ENCODE measurements at regions not wholly inside any gene's neighbourhood (a gene's known extent, or its start where the extent isn't known, plus 50 kb on each side); places are given as distances from the start of the nearest gene placed in this dataset.

DNA sequence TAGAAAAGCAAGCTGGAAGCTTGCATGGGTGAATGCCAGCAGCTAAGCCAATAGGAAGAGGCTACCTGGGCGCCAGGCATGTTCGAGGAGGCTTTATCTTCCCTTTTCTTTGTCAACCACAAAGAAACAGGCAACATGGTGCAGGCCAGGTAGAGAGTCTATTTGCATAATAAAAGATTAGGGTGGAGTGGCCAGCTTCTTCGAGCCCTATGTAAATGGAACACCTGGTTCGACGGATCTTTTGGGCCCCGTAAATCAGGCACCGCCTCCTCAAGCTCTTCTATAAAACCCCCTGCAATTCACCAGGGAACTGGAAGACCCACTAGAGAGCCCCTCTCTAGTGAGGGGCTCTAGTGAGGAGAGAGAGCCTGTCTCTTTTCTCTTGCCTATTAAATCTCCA is 1106.2 kb upstream of the CELF2 start:
- H3K4me2 ChIP-seq (ENCODE audit: low read length), result no peak overlapping the region

DNA sequence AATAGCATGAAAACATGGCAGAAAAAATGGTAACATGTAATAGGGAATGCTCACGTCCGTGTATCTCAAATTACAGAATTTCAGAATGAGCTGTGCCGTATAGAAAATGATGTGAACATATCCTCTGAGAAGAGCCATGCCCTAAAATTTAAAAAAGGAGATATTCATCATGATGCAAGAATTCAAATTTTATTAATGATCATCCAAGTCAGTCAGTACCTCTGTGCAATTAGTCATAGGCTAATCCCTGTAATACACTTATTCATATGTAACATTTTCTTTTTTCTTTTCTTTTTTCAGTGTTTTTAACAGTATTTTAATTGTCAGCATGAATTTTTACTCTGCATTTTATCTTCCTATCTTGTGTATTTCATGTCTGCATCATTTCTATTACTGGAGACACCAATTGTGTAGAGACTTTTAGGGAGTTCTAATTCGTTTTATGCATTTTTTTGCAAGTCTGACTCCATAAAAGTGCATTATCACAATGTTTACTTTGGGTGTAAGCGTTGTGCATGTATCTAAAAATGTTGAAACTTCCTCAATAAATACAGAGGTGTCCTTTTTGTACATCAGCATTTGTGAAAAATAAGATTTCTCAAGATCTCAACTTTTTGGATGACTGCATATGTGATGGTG is 1103.7 kb upstream of the CELF2 start:
- H3F3A ChIP-seq (ENCODE audit: insufficient read depth, low read length), result no peaks in the 10 kb centered on the region
- H3K4me2 ChIP-seq (ENCODE audit: low read length), result no peak overlapping the region
- no peaks in the 10 kb centered on the region for H3K4me1 ChIP-seq (ENCODE audit: insufficient read depth, low read length, severe bottlenecking)
- no peak overlapping the region for H3K4me3 ChIP-seq (ENCODE audit: low read depth, low read length, poor library complexity, severe bottlenecking)
- no peaks in the 10 kb centered on the region for H3K9me3 ChIP-seq (ENCODE audit: low read length)
- no peaks in the 10 kb centered on the region for H3K27me3 ChIP-seq (ENCODE audit: insufficient read depth, low read length)
- H3K9ac ChIP-seq (ENCODE audit: low read length), result no peak overlapping the region
- H3K9me2 ChIP-seq (ENCODE audit: low read depth, low read length), result no peaks in the 10 kb centered on the region
- TF ChIP-seq, protein P1, sequence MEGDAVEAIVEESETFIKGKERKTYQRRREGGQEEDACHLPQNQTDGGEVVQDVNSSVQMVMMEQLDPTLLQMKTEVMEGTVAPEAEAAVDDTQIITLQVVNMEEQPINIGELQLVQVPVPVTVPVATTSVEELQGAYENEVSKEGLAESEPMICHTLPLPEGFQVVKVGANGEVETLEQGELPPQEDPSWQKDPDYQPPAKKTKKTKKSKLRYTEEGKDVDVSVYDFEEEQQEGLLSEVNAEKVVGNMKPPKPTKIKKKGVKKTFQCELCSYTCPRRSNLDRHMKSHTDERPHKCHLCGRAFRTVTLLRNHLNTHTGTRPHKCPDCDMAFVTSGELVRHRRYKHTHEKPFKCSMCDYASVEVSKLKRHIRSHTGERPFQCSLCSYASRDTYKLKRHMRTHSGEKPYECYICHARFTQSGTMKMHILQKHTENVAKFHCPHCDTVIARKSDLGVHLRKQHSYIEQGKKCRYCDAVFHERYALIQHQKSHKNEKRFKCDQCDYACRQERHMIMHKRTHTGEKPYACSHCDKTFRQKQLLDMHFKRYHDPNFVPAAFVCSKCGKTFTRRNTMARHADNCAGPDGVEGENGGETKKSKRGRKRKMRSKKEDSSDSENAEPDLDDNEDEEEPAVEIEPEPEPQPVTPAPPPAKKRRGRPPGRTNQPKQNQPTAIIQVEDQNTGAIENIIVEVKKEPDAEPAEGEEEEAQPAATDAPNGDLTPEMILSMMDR (IDR thresholded peaks at IDR 0.05; ENCODE audit: low read length), result no peak
- no peak for TF ChIP-seq EZH2 (IDR thresholded peaks at IDR 0.05; ENCODE audit: borderline replicate concordance, low read length)
- H3K27ac ChIP-seq (ENCODE audit: low read depth, low read length, poor library complexity, severe bottlenecking), result no peak overlapping the region
- no peak overlapping the region for H2AFZ ChIP-seq (ENCODE audit: low read length)
- H3K36me3 ChIP-seq (ENCODE audit: insufficient read depth, low read length), result no peaks in the 10 kb centered on the region
- no peaks in the 10 kb centered on the region for H4K20me1 ChIP-seq (ENCODE audit: insufficient read depth, low read length)
- no peaks in the 10 kb centered on the region for H3K79me2 ChIP-seq (ENCODE audit: insufficient read depth, low read length)

More for the DNA sequence above, 1106.2 kb upstream of the CELF2 start:
- no peak overlapping the region for H3K4me3 ChIP-seq (ENCODE audit: low read depth, low read length, poor library complexity, severe bottlenecking)
- H3K9me2 ChIP-seq (ENCODE audit: low read depth, low read length), result no peaks in the 10 kb centered on the region
- no peaks in the 10 kb centered on the region for H3K9me3 ChIP-seq (ENCODE audit: low read length)
- no peak overlapping the region for H3K27ac ChIP-seq (ENCODE audit: low read depth, low read length, poor library complexity, severe bottlenecking)
- no peaks in the 10 kb centered on the region for H3K36me3 ChIP-seq (ENCODE audit: insufficient read depth, low read length)
- no peaks in the 10 kb centered on the region for H3K79me2 ChIP-seq (ENCODE audit: insufficient read depth, low read length)
- H3F3A ChIP-seq (ENCODE audit: insufficient read depth, low read length), result no peaks in the 10 kb centered on the region
- no peaks in the 10 kb centered on the region for H3K4me1 ChIP-seq (ENCODE audit: insufficient read depth, low read length, severe bottlenecking)
- no peaks in the 10 kb centered on the region for H3K27me3 ChIP-seq (ENCODE audit: insufficient read depth, low read length)
- H3K9ac ChIP-seq (ENCODE audit: low read length), result no peak overlapping the region
- no peaks in the 10 kb centered on the region for H4K20me1 ChIP-seq (ENCODE audit: insufficient read depth, low read length)
- TF ChIP-seq, protein P1 (IDR thresholded peaks at IDR 0.05; ENCODE audit: low read length), result no peak
- no peak for TF ChIP-seq EZH2 (IDR thresholded peaks at IDR 0.05; ENCODE audit: borderline replicate concordance, low read length)
- H2AFZ ChIP-seq (ENCODE audit: low read length), result no peak overlapping the region

DNA sequence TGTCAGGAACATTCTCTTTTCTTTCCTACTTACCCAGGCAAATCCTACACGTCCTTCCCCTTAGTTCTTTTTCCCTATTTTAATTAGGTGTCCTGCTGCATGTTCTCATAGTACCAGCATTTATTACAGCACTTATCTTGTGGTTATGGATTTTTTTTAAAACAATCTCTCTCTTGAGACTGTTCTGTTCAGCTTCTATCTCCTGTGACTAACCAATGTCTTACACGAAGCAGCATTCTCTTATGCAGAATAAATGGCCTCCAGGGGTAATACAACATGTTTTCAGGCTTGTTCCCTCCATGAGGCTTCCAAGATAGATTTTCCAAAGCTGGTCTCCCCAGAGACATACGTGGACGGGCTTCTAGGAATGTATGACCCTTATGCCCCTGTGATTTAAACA is 1096.1 kb upstream of the CELF2 start:
- Histone ChIP-seq H3K79me2 (ENCODE audit: insufficient read depth, low read length) (no peaks in the 10 kb centered on the region), H3K9ac (ENCODE audit: low read length) (no peak overlapping the region), H2AFZ (ENCODE audit: low read length) (no peak overlapping the region), H3K36me3 (ENCODE audit: insufficient read depth, low read length) (no peaks in the 10 kb centered on the region), H3K9me2 (ENCODE audit: low read depth, low read length) (no peaks in the 10 kb centered on the region), H3K4me2 (ENCODE audit: low read length) (no peak overlapping the region), H3K4me3 (ENCODE audit: low read depth, low read length, poor library complexity, severe bottlenecking) (no peak overlapping the region), H3K4me1 (ENCODE audit: insufficient read depth, low read length, severe bottlenecking) (no peaks in the 10 kb centered on the region), H3K27ac (ENCODE audit: low read depth, low read length, poor library complexity, severe bottlenecking) (no peak overlapping the region), H4K20me1 (ENCODE audit: insufficient read depth, low read length) (no peaks in the 10 kb centered on the region), H3K9me3 (ENCODE audit: low read length) (no peaks in the 10 kb centered on the region), H3F3A (ENCODE audit: insufficient read depth, low read length) (no peaks in the 10 kb centered on the region), H3K27me3 (ENCODE audit: insufficient read depth, low read length) (no peaks in the 10 kb centered on the region)
- TF ChIP-seq, protein P1 (IDR thresholded peaks at IDR 0.05; ENCODE audit: low read length), result no peak
- TF ChIP-seq EZH2 (IDR thresholded peaks at IDR 0.05; ENCODE audit: borderline replicate concordance, low read length), result no peak
